ENCODE measurements at regions not wholly inside any gene's neighbourhood (a gene's known extent, or its start where the extent isn't known, plus 50 kb on each side); places are given as distances from the start of the nearest gene placed in this dataset.

GRCh38 chr12:22916241-22916640 is 291.3 kb downstream of the ETNK1 start:
- TF ChIP-seq CTCF (IDR thresholded peaks at IDR 0.05) = no peak
- TF ChIP-seq POLR2A (IDR thresholded peaks at IDR 0.05) = no peak
- no peak for TF ChIP-seq EP300 (IDR thresholded peaks at IDR 0.05; ENCODE audit: low read depth)
- TF ChIP-seq POLR2AphosphoS5 (IDR thresholded peaks at IDR 0.05) = no peak
